HL-60 (cell line): ENCODE measurements at regions not wholly inside any gene's neighbourhood (a gene's known extent, or its start where the extent isn't known, plus 50 kb on each side); places are given as distances from the start of the nearest gene placed in this dataset.

Source experiments
- CTCF ChIP-seq: IDR thresholded peaks from one replicate; pipeline ENCODE4 v1.5.1; 2011; ENCODE audit warnings: low read length, control low read depth, inconsistent platforms; ENCODE audit not compliant: insufficient read depth
- POLR2AphosphoS5 ChIP-seq: IDR thresholded peaks from 2 replicates; pipeline ENCODE4 v1.6.1; 2012; ENCODE audit warnings: low read depth

- TF ChIP-seq CTCF = no peak
- no peak for TF ChIP-seq POLR2AphosphoS5
Observed at GRCh38 chr7:130894146-130894908, 160.3 kb upstream of the KLF14 start.
